ENCODE measurements at regions not wholly inside any gene's neighbourhood (a gene's known extent, or its start where the extent isn't known, plus 50 kb on each side); places are given as distances from the start of the nearest gene placed in this dataset.
"Not testable (repeated sequence)": the region's sequence is repeated elsewhere in the genome, so short reads cannot be mapped to it uniquely, and the experiment has no call there.

- Histone ChIP-seq H3K9me3 (ENCODE audit: control insufficient read depth in 1 of 2, low read length in 2 of 2) (no peaks in the 10 kb centered on the region), H3K27me3 (ENCODE audit: low read depth, low read length) (no peaks in the 10 kb centered on the region), H3K4me3 (ENCODE audit: low read depth in 1 of 2, low read length in 2 of 2) (no peak overlapping the region), H3K36me3 (ENCODE audit: control insufficient read depth in 1 of 2, insufficient read depth in 2 of 2, low read length in 2 of 2) (no peaks in the 10 kb centered on the region), H3K4me1 (ENCODE audit: control insufficient read depth in 1 of 2, insufficient read depth in 2 of 2, low read length in 2 of 2) (no peaks in the 10 kb centered on the region), H3K27ac (ENCODE audit: low read length) (no peak overlapping the region)
Measured at GRCh38 chr12:25401547-25402345, 151.0 kb upstream of the KRAS start.

- H3K36me3 ChIP-seq (ENCODE audit: control insufficient read depth in 1 of 2, insufficient read depth in 2 of 2, low read length in 2 of 2): no peaks in the 10 kb centered on the region
- H3K27me3 ChIP-seq (ENCODE audit: low read depth, low read length): no peaks in the 10 kb centered on the region
- H3K4me1 ChIP-seq (ENCODE audit: control insufficient read depth in 1 of 2, insufficient read depth in 2 of 2, low read length in 2 of 2): no peaks in the 10 kb centered on the region
- H3K27ac ChIP-seq (ENCODE audit: low read length): no peak overlapping the region
- H3K4me3 ChIP-seq (ENCODE audit: low read depth in 1 of 2, low read length in 2 of 2): no peak overlapping the region
- H3K9me3 ChIP-seq (ENCODE audit: control insufficient read depth in 1 of 2, low read length in 2 of 2): no peaks in the 10 kb centered on the region
Measured at GRCh38 chr12:25397001-25397400, 146.3 kb upstream of the KRAS start.

DNA sequence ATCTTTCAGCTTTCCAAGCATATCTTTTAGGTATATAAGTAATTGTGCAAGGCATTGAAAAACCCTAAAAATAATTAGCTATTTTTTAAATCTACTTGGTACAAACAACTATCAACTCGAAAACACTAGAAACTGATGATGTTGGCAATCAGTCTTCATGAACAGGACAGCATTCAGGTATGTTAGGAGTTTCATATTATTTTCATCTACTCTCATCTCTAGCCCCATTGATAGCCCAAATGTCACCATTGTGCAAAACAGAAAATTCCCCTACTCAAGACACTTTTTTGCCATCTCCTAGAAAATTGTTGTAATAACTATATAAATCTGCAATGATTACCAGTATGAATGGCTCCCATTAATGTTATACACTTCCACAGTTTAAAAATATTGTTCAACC, 144.5 kb upstream of the KRAS start:
- Histone ChIP-seq H3K27ac (ENCODE audit: low read length) (no peak overlapping the region), H3K9me3 (ENCODE audit: control insufficient read depth in 1 of 2, low read length in 2 of 2) (no peaks in the 10 kb centered on the region), H3K4me3 (ENCODE audit: low read depth in 1 of 2, low read length in 2 of 2) (no peak overlapping the region), H3K27me3 (ENCODE audit: low read depth, low read length) (no peaks in the 10 kb centered on the region), H3K36me3 (ENCODE audit: control insufficient read depth in 1 of 2, insufficient read depth in 2 of 2, low read length in 2 of 2) (no peaks in the 10 kb centered on the region), H3K4me1 (ENCODE audit: control insufficient read depth in 1 of 2, insufficient read depth in 2 of 2, low read length in 2 of 2) (no peaks in the 10 kb centered on the region)

DNA sequence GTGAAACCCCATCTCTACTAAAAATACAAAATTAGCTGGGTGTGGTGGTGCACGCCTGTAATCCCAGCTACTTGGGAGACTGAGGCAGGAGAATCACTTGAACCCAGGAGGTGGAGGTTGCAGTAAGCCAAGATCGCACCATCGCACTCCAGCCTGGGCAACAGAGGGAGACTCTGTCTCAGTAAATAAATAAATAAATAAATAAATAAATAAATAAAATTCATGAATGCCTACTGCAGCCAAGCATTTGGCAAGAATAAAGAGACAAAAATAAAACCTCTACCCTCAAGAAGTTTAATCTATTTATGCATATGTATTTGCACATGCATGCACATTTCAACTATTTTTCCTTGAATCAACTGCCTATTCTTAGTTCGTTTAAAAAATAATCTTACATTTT, 144.0 kb upstream of the KRAS start:
- H3K36me3 ChIP-seq (ENCODE audit: control insufficient read depth in 1 of 2, insufficient read depth in 2 of 2, low read length in 2 of 2); H3K27ac ChIP-seq (ENCODE audit: low read length); H3K9me3 ChIP-seq (ENCODE audit: control insufficient read depth in 1 of 2, low read length in 2 of 2); H3K27me3 ChIP-seq (ENCODE audit: low read depth, low read length); H3K4me1 ChIP-seq (ENCODE audit: control insufficient read depth in 1 of 2, insufficient read depth in 2 of 2, low read length in 2 of 2); H3K4me3 ChIP-seq (ENCODE audit: low read depth in 1 of 2, low read length in 2 of 2): not testable (repeated sequence)

DNA sequence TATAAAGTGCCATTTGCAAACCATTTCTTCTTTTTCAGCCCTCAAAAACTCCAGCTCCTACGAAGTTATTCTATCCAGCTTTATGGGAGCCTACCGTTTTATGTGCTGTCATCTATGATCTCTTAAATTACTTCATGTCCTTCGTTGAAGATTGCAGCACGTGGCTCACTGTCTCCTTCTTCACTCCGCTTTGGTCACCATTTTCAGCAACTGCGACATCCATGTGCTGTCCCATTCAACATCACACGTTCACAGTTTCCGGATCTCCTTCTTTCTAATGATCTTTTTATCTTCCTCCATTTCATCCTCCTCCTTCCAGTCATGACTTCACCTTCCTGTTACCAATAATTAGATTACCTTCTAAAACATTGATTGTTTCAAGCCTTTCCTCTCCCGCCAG, 143.3 kb upstream of the KRAS start:
- Histone ChIP-seq H3K4me1 (ENCODE audit: control insufficient read depth in 1 of 2, insufficient read depth in 2 of 2, low read length in 2 of 2) (no peaks in the 10 kb centered on the region), H3K4me3 (ENCODE audit: low read depth in 1 of 2, low read length in 2 of 2) (no peak overlapping the region), H3K36me3 (ENCODE audit: control insufficient read depth in 1 of 2, insufficient read depth in 2 of 2, low read length in 2 of 2) (no peaks in the 10 kb centered on the region), H3K27ac (ENCODE audit: low read length) (no peak overlapping the region), H3K27me3 (ENCODE audit: low read depth, low read length) (no peaks in the 10 kb centered on the region), H3K9me3 (ENCODE audit: control insufficient read depth in 1 of 2, low read length in 2 of 2) (no peaks in the 10 kb centered on the region)

DNA sequence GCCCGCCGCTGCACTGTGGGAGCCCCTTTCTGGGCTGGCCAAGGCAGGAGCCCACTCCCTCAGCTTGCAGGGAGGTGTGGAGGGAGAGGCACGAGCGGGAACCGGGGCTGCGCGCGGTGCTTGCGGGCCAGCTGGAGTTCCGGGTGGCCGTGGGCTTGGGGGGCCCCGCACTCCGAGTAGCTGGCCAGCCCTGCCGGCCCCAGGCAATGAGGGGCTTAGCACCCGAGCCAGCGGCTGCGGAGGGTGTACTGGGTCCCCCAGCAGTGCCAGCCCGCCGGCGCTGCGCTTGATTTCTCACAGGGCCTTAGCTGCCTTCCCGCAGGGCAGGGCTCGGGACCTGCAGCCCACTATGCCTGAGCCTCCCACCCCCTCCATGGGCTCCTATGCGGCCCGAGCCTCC, 140.6 kb upstream of the KRAS start:
- not testable (repeated sequence) for H3K9me3 ChIP-seq (ENCODE audit: control insufficient read depth in 1 of 2, low read length in 2 of 2); H3K4me3 ChIP-seq (ENCODE audit: low read depth in 1 of 2, low read length in 2 of 2); H3K36me3 ChIP-seq (ENCODE audit: control insufficient read depth in 1 of 2, insufficient read depth in 2 of 2, low read length in 2 of 2); H3K27ac ChIP-seq (ENCODE audit: low read length); H3K27me3 ChIP-seq (ENCODE audit: low read depth, low read length); H3K4me1 ChIP-seq (ENCODE audit: control insufficient read depth in 1 of 2, insufficient read depth in 2 of 2, low read length in 2 of 2)

DNA sequence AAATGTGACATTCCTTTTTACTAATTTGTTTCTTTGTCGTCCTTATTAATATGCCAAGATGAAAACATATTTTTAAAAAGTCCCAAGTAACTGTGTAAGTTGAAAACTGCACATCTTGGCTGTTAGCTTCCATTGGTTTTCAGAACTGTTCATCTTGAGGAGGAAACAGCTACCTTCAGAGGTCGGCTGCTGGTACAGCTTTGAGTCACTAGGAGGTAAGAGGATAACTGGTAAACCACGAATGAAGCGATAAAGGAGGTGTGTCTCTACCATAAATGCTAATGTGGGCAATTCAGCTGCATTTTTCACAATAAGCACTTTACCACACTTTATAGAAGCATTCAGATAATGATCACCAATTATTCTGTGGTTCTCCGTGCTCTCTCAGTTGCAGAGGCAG, 137.5 kb upstream of the KRAS start:
- Histone ChIP-seq H3K27ac (ENCODE audit: low read length) (no peak overlapping the region), H3K4me1 (ENCODE audit: control insufficient read depth in 1 of 2, insufficient read depth in 2 of 2, low read length in 2 of 2) (no peaks in the 10 kb centered on the region)

GRCh38 chr12:25387732-25388050, 137.0 kb upstream of the KRAS start:
- Histone ChIP-seq H3K27ac (ENCODE audit: low read length) (no peak overlapping the region), H3K4me1 (ENCODE audit: control insufficient read depth in 1 of 2, insufficient read depth in 2 of 2, low read length in 2 of 2) (no peaks in the 10 kb centered on the region), H3K36me3 (ENCODE audit: control insufficient read depth in 1 of 2, insufficient read depth in 2 of 2, low read length in 2 of 2) (peaks cover 0 to 12% of the 10 kb centered on the region in 2 donors), H3K4me3 (ENCODE audit: low read depth in 1 of 2, low read length in 2 of 2) (no peak overlapping the region), H3K27me3 (ENCODE audit: low read depth, low read length) (no peaks in the 10 kb centered on the region), H3K9me3 (ENCODE audit: control insufficient read depth in 1 of 2, low read length in 2 of 2) (no peaks in the 10 kb centered on the region)

More for the DNA sequence above, 137.5 kb upstream of the KRAS start:
- Histone ChIP-seq H3K4me3 (ENCODE audit: low read depth in 1 of 2, low read length in 2 of 2) (no peak overlapping the region), H3K36me3 (ENCODE audit: control insufficient read depth in 1 of 2, insufficient read depth in 2 of 2, low read length in 2 of 2) (peaks cover 0 to 12% of the 10 kb centered on the region in 2 donors), H3K27me3 (ENCODE audit: low read depth, low read length) (no peaks in the 10 kb centered on the region), H3K9me3 (ENCODE audit: control insufficient read depth in 1 of 2, low read length in 2 of 2) (no peaks in the 10 kb centered on the region)

DNA sequence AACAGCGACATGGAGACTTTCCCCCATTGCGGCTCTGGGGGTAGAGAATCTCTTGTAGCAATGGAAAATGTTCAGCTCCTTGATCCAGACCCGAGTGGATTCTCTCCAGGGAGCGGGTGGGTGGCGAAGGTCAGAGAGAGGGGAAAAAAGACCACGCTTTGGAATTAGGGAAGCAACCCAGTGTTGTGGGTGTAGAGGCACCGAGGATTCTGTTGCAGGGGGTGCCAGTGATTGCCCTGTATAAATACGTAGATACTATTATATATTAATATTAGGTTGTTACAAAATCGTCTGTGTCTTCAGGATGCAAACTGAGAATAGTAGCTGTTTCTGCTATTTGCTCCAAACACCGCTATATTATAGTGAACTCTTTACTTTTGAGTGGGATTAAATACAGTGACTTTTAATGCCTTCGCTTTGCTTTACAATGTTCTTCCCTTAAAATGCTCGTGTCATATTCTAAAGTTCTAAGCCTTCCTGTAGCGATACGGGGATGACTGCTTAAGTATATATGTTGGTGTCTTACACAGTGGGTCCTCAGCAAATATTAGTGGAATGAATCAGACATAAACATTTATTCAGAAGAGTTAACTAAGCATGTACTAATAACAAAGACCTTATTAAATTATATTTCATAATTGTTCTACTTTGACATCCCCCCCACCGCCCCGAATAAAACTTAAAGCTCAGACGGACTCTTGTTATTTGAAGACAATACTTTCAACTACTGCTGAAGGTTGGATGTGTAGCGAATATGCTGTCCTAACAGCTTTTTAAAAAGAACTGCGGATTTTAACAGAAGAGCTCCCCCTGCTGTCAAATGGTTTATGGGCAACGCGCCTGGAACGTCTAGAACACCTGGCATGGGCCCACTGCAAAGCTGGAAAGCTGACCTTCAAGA, 136.4 kb upstream of the KRAS start:
- H3K4me1 ChIP-seq (ENCODE audit: control insufficient read depth in 1 of 2, insufficient read depth in 2 of 2, low read length in 2 of 2): no peaks in the 10 kb centered on the region
- peaks cover 0 to 12% of the 10 kb centered on the region in 2 donors for H3K36me3 ChIP-seq (ENCODE audit: control insufficient read depth in 1 of 2, insufficient read depth in 2 of 2, low read length in 2 of 2)
- peak overlapping the region; percentile 99 for H3K27ac ChIP-seq (ENCODE audit: low read length)
- peak overlapping the region; percentile 73 to 89 for H3K4me3 ChIP-seq (ENCODE audit: low read depth in 1 of 2, low read length in 2 of 2)
- H3K9me3 ChIP-seq (ENCODE audit: control insufficient read depth in 1 of 2, low read length in 2 of 2): no peaks in the 10 kb centered on the region
- no peaks in the 10 kb centered on the region for H3K27me3 ChIP-seq (ENCODE audit: low read depth, low read length)

DNA sequence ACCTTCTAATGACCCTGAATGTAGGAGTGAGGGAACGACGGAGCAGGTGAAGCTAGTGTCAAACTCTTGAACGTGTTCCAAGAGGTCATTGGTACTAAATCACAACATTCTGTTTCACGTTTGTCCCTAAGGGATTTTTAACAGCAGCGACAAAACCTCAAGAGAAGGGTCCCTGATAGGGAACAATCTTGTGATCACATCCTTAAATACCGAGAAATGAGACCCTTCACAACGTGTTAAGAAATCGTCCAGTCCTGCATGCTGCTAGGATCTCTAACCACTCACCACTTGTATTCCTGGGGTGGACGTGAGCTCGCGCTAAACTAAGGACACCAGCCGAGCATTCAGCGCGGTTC, 134.1 kb upstream of the KRAS start:
- peak overlapping the region; percentile 58 to 73 for H3K4me3 ChIP-seq (ENCODE audit: low read depth in 1 of 2, low read length in 2 of 2)
- no peaks in the 10 kb centered on the region for H3K4me1 ChIP-seq (ENCODE audit: control insufficient read depth in 1 of 2, insufficient read depth in 2 of 2, low read length in 2 of 2)
- peak overlapping the region; percentile 99 for H3K27ac ChIP-seq (ENCODE audit: low read length)
- H3K36me3 ChIP-seq (ENCODE audit: control insufficient read depth in 1 of 2, insufficient read depth in 2 of 2, low read length in 2 of 2): peaks cover 0 to 12% of the 10 kb centered on the region in 2 donors
- no peaks in the 10 kb centered on the region for H3K27me3 ChIP-seq (ENCODE audit: low read depth, low read length)
- no peaks in the 10 kb centered on the region for H3K9me3 ChIP-seq (ENCODE audit: control insufficient read depth in 1 of 2, low read length in 2 of 2)

DNA sequence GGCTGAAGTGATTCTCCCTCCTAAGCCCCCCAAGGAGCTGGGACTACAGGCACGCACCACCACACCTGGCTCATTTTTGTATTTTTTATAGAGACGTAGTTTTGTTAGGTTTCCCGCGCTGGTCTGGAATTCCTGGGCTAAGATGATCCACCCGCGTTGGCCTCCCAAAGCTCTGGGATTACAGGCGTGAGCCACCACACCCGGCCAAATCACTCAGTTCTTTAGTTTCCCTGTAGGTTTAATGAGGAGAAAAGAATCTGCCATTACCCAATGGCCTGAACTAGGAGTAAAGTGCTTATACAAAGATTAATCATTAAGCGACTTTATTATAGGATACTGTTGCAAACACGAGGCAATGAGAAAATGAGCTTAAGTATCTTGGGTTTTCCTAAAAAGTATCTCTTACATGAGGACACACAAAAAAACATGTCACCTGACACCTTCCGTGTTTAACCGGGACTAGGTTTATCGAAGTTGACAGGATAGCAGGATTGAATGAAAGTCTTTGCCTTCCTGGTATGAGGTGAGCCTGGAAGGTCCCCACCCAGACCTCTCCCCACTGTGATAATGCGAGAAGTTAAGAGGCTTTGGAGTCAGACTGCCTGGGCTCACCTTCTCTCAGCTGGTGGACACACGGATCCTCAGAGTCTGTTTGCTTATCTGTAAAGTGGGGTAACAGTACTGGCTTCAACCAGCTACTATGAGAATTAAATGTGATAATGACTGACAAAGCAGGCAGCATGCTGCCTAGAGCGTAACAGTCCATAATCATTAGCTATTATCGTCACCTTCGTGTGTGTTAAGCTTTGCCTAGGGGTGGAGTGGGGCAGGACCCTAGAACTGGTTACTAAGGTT, 133.5 kb upstream of the KRAS start:
- peak overlapping the region; percentile 58 to 73 for H3K4me3 ChIP-seq (ENCODE audit: low read depth in 1 of 2, low read length in 2 of 2)

More for the DNA sequence above, 133.5 kb upstream of the KRAS start:
- no peaks in the 10 kb centered on the region for H3K9me3 ChIP-seq (ENCODE audit: control insufficient read depth in 1 of 2, low read length in 2 of 2)
- H3K36me3 ChIP-seq (ENCODE audit: control insufficient read depth in 1 of 2, insufficient read depth in 2 of 2, low read length in 2 of 2): peaks cover 0 to 12% of the 10 kb centered on the region in 2 donors
- no peaks in the 10 kb centered on the region for H3K27me3 ChIP-seq (ENCODE audit: low read depth, low read length)
- H3K27ac ChIP-seq (ENCODE audit: low read length): peak overlapping the region; percentile 99
- H3K4me1 ChIP-seq (ENCODE audit: control insufficient read depth in 1 of 2, insufficient read depth in 2 of 2, low read length in 2 of 2): no peaks in the 10 kb centered on the region
